ENCODE measurements at regions not wholly inside any gene's neighbourhood (a gene's known extent, or its start where the extent isn't known, plus 50 kb on each side); places are given as distances from the start of the nearest gene placed in this dataset.
"Not testable (repeated sequence)": the region's sequence is repeated elsewhere in the genome, so short reads cannot be mapped to it uniquely, and the experiment has no call there.

DNA sequence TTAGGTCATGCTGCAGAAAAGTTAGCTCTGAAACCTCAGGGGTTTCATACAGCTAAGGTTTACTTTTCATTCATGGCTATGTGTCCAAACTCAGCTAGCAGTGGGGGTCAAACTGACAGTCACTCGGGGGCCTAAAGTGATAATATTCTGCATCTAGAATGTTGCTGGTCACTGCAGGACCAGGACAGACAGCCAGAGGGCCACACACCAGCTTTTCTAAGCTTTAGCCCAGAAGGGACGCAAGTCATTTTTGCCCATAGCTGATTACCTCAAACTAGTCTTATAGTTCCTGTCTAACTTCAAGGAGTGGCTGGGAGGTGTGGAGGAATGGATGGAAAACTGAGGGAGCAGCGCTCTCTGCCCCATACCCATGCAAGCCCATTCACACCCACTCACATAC, 163.0 kb upstream of the NLRP1 start:
- DNase-seq (ENCODE audit: low spot score): no peak

DNA sequence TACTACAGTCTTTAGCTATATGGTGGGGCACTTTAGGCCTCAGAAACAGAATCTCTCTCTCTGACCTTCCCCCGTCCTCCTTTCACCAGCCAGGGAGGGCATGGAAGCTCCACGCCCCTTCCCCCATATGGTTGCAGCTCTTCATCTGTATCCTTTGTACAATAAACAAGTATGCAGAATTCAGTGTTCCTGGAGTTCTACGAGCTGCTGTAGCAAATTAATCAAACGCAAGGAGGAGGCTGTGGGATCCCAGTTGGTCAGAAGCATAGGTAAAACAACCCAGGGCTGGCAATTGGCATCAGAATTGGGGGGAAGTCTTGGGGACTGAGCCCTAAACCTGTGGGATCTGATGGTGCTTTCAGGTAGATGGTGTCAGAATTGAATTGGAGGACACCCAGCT, 163.7 kb upstream of the NLRP1 start:
- no peak for DNase-seq (ENCODE audit: low spot score)

DNA sequence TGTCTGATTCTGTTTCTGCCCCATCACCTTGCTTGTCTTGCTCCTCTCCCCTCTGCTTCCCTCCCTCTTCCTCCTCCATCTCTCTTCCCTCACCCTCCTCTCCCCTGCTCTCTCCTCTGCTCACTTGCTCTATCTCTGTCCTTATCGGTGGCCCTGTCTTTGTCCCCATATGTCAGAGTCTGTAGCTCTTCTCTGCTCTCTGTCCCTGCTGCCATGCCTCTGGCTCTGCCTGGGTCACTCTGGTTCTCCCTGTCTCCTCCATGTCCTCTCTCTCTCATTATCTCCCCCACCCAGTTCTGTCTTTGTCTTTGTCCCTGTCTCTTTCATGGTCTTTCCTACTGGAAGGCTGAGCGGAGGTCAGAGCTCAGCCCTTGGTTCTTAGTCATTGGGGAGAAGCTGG, 169.1 kb upstream of the NLRP1 start:
- DNase-seq (ENCODE audit: low spot score): no peak

DNA sequence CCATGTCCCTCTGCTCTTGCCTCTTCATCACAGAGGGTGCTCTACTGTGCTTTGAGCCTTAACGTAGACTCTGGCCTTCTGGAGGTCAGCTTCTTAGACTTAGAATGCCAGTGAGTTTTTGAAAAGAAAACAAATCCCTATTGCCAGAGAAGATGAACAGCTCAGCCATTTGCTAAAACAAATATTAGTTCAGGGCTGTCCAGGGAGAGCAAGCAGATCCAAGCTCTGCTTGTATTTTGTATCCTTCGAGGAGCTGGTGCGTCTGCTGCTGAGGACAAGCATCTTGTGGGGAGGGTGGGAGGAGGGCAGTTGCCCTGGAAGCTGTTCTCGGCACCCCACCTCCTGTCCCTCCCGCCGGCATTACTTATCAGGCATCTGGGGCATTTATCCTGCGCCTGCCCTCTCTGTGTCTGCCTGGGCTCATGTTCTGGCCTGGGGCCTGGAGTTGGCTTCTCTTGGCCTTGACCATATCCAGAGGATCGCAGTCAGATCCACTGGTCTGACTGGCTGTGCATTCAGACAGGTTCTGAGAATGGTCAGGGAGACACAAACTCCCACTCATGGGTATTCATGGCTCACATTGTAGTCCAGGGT, 173.1 kb upstream of the NLRP1 start:
- no peak for DNase-seq (ENCODE audit: low spot score)

DNA sequence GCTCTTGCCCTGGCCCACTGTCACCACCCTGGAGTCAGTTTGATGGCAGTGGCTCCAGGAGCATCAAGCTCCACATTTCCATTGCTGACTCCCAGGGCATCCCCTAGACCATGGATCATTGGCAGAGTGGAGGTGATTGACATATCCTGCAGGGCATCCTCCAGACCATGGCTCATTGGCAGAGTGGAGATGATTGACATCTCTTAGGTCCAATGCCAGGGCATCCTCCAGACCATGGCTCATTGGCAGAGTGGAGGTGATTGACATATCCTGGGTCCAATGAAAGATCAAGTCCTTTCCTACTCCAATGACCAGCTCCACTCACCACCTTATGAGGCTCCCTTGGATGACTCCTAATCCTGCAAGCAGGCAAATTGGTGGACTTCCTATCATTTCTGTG, 174.3 kb upstream of the NLRP1 start:
- no peak for DNase-seq (ENCODE audit: low spot score)

DNA sequence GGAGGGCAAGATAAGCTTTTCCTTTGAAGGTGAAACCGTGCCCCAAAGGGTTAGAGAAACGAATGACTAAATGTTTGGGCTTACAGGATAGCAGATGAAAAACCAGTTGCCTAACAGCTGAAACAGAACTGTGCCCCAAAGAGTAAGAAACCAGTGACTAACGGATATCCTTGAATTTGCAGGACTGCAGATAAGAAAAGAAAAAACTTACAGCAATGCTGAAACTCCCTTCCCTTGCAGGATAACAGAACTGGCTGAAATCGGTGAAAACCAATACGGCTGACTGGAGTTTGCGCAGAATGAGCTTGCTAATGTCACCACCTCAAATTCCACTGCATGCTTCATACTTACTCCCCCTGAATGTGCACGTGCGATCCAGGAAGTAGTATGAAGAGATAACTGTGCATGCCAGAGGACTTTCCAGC, 175.2 kb upstream of the NLRP1 start:
- DNase-seq (ENCODE audit: low spot score): no peak

DNA sequence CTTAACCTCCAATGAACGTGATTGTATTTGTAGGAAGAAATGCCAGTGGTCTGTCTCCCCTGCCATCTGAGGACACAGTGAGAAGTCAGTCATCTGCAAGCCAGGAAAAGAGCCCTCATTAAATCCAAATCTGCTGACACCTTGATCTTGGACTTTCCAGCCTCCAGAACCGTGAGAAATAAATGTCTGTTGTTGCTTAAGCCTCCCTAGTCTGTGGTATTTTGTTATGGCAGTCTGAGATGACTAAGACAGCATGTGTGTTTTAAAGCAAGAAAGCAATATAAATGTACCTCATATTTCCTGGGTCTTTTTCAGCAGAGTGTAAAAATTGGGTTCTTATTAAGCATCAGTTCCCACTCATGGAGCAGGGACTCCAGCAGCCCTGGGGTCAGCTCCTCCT, 177.9 kb upstream of the NLRP1 start:
- no peak for DNase-seq (ENCODE audit: low spot score)

DNA sequence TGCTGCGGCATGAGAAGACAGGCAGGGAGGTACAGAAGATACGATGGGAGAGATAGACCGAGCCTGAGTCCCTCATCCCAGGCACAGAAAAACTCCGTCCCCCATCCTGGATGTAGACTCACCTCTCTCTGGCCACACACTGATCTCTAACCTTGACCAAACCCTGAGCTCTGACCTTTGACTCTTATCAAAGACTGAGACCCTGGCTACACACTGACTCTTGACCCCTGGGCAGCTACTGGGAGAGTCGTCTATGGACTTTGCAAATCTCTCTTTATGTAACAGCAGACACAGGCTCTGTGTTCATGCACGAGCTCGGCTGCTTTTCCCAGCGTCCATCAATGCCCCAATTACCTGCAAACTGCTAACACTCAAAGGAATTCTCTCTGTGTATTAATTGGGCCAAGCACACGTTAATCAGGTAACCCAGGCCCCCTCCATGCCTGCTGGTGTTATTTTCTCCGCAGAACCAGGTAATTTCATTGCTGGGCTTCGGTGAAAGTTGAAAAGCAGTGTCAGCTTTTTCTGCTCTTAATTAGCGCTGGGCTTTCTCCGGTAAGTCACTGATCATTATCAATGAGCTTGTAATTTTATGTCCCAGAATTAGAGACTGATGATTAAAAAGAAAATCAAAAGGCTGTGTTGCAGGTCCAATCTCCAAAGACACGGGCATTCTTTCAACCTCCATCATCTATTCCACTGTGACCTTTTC, 179.4 kb upstream of the NLRP1 start:
- DNase-seq (ENCODE audit: low spot score): no peak

DNA sequence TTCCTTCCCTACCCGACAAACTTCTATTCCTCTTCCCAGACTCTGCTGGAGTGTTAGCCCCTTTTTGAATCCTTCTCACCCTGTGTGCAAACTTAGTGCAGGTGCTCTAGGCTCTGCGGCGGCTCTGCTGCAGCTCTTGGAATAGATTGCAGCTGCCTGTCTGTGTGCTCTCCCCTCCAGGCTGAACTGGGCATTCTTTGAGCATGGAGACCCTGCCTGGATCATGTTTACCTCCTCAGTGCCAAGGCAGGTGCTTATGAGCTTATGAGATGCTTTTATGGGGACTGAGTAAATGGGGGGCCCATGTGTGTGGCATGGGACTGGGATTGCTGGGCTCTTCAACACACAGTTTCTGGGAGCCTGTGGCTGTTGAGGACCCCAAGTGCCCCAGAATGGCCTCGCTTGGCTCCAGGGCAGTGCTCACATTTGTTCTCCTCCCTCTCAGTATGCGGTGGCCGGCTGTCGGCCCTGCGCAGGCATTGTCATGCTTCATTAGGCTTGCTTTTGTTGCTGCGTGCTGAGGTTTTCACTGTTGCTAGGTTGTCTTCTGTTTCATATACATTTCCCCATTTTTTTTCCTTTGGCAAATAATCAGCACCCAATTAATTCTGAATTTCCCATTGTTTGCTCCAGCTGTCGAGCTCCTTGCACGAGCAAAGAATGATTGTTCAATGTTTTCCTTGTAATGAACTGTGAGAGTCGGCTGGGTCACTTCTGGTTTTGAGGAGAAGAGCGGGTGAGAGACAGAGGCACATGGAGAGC, 185.5 kb upstream of the NLRP1 start:
- no peak for DNase-seq (ENCODE audit: low spot score)

DNA sequence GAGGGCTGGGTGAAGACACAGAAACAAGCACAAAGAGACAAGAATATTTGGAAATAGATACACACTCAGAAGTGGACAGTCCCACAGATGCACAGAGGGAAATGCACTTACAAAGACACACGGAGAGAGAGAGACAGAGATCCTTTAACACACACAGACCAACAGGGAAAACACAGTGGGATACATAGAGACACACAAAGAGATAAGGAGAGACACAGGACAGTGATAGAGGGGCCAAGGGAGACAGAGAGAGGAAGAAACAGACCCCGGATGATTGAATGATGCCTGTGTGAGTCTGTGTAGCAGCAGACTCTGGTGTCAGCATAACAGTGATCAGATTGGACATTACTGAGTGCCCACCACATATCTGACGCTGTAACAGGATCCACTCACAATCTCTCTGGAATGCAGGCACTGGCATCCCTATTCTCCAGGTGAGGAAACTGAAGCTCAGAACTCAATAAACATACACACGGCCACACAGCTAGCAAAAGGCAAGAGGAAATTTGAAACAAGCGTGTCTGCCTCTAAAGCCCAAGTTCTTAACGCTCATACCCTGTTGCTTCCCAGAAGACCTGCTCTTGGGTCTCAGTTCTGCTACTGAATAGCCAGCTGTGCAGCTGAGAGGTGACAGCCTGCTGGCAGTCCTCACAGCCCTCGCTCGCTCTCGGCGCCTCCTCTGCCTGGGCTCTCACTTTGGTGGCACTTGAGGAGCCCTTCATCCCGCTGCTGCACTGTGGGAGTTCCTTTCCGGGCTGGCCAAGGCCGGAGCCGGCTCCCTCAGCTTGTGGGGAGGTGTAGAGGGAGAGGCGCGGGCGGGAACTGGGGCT, 186.3 kb upstream of the NLRP1 start:
- DNase-seq (ENCODE audit: low spot score): no peak

DNA sequence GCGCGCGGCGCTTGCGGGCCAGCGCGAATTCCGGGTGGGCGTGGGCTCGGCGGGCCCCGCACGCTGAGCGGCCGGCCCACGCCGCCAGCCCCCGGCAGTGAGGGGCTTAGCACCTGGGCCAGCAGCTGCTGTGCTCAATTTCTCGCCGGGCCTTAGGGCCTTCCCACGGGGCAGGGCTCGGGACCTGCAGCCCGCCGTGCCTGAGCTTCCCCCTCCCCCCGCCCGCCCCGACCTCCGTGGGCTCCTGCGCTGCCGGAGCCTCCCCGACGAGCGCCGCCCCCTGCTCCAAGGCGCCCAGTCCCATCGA, 186.9 kb upstream of the NLRP1 start:
- not testable (repeated sequence) for DNase-seq (ENCODE audit: low spot score)

DNA sequence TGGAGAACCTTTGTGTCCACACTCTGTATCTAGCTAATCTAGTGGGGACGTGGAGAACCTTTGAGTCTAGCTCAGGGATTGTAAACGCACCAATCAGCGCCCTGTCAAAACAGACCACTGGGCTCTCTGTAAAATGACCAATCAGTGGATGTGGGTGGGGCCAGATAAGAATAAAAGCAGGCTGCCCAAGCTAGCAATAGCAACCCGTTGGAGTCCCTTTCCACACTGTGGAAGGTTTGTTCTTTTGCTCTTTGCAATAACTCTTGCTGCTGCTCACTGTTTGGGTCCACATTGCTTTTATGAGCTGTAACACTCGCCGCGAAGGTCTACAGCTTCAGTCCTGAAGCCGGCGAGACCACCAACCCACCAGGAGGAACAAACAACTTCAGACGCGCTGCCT, 187.7 kb upstream of the NLRP1 start:
- DNase-seq (ENCODE audit: low spot score): not testable (repeated sequence)

DNA sequence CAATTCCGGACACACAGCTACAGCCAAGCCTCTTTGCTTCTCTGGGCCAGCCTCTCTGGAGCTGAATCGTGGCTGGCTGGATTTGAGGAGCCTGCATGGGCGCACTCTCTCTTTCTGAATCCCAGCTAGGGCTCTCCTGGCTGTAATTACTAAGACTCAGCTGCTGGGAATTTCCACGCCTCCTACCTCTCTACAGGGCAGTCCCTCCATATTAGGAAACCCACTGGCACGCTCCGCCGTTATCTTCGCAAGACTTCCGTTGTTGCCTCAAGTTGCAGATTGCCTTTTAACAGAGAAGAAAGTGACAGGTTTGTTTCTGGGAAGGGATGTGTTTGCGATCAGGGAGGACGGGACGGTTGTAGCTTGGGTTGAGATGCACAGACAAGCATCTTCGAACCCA, 188.4 kb upstream of the NLRP1 start:
- DNase-seq (ENCODE audit: low spot score): peak; percentile 11

DNA sequence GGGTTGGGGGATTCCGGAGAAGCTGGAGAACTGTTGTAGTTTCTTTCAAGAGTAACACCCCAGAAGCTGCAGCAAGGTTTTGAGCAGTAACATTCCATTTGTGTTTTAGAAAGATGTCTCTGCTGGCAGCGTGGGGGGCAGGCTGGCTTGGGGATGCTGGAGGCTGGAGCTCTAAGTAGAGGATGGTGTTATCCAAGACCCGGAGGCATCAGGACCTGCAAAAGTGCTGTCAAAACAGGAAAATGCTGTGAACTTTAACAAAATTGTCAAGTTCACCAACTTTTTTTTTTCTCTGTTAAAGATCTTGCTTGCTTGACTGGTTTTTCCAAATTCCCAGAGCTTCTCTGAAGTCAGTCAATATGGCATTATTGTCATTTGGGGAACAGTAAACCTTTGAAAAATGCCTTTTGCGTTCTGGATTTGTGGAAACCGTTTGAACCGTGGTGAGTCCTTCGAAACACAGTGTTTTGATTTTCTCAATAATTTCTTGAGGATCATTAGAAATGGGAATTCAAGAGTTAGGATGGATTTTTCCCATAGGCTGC, 189.6 kb upstream of the NLRP1 start:
- DNase-seq (ENCODE audit: low spot score): no peak

DNA sequence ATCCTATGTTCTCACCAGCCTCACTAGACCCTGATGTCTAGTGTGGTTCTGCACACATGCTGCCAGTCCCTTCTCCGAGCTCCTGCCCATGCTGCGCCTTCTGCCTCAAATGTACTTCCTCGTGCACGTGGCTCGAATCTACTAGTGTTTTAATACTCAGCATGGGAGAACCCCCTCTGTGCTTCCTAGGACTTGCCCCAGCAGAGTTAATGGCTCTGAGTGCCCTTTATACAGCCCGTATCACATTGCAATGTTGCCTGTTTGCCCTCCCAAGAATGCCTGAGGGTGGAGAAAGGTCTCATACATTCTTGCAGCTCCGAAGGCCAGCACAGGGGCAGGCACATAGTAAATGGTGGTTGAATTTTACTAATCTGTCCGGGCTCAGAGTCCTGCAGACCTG, 190.8 kb upstream of the NLRP1 start:
- DNase-seq (ENCODE audit: low spot score): no peak

DNA sequence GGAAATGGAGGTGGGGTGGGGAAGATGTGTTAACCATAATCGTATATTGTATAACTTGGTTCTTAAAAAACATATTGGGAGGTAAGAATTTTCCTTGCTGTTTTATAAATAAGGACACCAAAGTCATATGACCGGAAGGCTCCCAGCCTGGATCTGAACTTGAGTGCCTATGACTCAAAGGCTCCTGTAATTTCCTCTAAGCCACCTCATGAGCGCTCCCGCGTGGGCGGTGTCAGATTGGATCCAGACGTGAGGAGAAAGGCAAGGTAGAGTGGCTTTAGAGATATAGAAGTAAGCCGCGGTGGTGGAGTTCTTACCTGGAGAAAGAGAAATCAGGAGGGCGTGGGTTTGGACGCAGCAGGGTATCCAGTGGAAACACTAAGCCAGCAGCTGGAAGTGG, 196.2 kb upstream of the NLRP1 start:
- DNase-seq (ENCODE audit: low spot score): peak; percentile 70

DNA sequence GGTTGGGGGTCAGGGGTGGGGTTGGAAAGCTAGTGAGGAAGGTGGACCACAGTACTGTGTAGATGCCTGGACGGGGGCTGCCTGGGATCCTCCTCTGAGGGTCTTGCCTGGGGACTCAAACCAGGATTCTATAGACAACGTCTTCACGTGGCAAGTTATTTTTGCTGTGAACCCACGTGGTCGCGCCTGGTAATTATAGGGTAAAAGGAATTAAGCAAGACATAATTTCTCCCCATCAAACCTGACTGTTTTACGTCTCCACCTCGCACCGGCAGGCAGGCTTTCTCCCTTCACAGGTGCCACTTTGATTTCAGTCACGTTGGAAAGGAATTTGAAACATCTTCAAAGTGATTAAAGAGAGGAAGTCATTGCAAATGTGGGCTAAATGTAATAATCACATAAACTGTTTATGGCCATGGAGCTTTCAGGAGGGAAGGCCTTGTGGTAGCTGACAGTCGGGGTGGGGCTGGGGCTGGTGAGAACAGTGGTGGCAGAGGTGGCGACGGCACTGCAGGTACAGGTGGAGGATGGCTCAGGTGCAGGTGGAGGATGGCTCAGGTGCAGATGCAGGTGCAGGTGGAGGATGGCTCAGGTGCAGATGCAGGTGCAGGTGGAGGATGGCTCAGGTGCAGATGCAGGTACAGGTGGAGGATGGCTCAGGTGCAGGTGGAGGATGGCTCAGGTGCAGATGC, 197.1 kb upstream of the NLRP1 start:
- no peak for DNase-seq (ENCODE audit: low spot score)

DNA sequence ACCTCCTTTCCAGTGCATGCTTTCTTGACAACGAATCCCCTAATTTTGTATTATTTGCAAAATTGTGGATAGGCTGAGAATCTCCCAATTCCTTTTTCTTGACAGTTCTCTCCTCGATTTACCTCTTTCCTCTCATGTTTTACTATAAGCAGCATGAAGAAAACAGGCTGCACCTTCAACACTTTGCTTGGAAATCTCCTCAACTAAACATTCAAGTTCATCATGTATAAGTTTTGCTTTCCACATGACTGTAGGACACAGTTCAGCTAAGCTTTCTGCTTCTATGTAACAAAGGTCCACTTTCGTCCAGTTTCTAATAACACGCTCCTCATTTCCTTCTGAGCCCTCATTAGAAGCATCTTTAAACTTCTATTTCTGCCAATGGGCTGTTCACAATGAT, 199.0 kb upstream of the NLRP1 start:
- DNase-seq (ENCODE audit: low spot score): no peak

DNA sequence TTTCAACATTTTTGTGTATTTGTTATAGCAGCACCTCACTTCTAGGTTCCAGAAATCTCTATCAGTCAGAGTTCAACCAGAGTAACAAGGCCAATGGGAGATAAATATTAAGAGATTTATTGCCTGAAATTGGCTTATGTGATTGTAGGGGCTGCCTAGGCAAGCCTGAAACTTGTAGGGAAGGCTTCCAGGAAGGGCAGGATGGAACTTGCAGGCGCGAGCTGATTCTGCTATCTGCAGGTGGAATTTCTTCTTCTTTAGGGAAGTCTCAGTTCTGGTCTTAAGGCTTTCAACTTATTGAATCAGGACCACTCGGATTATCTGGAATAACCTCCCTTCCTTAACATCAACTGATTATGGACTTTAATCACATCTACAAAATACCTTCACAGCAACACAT, 199.5 kb upstream of the NLRP1 start:
- no peak for DNase-seq (ENCODE audit: low spot score)

DNA sequence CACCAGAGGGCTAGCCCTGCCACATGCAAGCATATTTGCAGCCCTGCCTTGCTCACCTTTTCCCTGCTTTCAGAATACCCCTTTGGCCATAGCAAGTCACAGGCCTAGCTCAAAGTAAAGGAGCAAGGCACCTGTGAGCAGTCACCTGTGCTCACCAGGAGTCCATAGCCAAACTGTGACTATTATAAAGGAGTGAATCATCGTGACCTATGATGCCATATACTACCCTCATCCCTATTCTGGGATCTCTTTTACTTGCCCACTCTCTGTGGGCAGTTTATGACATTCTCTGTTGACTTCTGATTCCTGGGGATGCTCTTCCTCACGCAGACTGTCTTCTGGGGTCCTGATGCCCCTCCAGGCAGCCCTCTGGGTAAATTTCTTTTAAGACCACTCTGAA, 200.5 kb upstream of the NLRP1 start:
- no peak for DNase-seq (ENCODE audit: low spot score)

DNA sequence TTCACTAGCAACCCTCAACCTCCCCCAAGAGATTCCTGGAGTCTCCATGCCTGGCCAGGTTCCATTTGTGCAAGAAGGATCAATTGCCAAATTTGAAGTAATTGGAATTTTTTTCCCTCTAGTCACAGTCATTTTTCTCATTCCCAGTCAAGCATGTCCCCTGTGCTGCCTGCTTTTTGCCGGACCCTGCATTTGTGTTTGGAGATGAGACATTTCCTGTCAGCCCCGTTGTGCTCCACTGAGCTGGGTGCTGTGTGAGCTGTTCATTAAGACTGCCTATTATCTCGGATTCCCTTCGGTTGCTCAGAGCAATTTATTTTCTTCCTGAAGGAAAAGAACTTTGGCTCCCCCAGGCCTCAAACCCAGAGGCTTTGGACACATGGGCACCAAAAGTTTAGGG, 201.0 kb upstream of the NLRP1 start:
- no peak for DNase-seq (ENCODE audit: low spot score)

All from H4 (cell line).